ENCODE measurements at regions not wholly inside any gene's neighbourhood (a gene's known extent, or its start where the extent isn't known, plus 50 kb on each side); places are given as distances from the start of the nearest gene placed in this dataset.

- TF ChIP-seq CTCF (conservative IDR thresholded peaks at IDR 0.05; ENCODE audit: low read depth in 2 of 2): no peak
- TF ChIP-seq, protein P1, sequence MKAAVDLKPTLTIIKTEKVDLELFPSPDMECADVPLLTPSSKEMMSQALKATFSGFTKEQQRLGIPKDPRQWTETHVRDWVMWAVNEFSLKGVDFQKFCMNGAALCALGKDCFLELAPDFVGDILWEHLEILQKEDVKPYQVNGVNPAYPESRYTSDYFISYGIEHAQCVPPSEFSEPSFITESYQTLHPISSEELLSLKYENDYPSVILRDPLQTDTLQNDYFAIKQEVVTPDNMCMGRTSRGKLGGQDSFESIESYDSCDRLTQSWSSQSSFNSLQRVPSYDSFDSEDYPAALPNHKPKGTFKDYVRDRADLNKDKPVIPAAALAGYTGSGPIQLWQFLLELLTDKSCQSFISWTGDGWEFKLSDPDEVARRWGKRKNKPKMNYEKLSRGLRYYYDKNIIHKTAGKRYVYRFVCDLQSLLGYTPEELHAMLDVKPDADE (IDR thresholded peaks at IDR 0.05): no peak
- TF ChIP-seq NANOG (IDR thresholded peaks at IDR 0.05; ENCODE audit: borderline replicate concordance): no peak
- TF ChIP-seq ZNF114 (CRISPR knock-in tag; IDR thresholded peaks at IDR 0.05): no peak
Measured at GRCh38 chr2:14774436-14774968, 142.0 kb downstream of the LRATD1 start (continued).

GRCh38 chr2:14776216-14776615, 143.7 kb downstream of the LRATD1 start:
- no peak for ATAC-seq
- Histone ChIP-seq H3F3A (replicated peaks; ENCODE audit: low read depth) (no peaks in the 10 kb centered on the region), H3K4me2 (no peak overlapping the region), H3K79me2 (replicated peaks; ENCODE audit: insufficient read depth) (no peaks in the 10 kb centered on the region), H3K36me3 (ENCODE audit: insufficient read depth) (no peaks in the 10 kb centered on the region), H3K9me2 (ENCODE audit: insufficient read depth) (no peaks in the 10 kb centered on the region), H3K27me3 (ENCODE audit: insufficient read depth) (no peaks in the 10 kb centered on the region), H3K27ac (ENCODE audit: low read depth) (no peak overlapping the region), H3K4me3 (no peak overlapping the region), H3K4me1 (ENCODE audit: insufficient read depth) (no peaks in the 10 kb centered on the region), H4K20me1 (replicated peaks; ENCODE audit: insufficient read depth) (no peaks in the 10 kb centered on the region), H2AFZ (no peak overlapping the region)
- H3K4me3 Mint-ChIP-seq: no peak overlapping the region
- no peaks in the 10 kb centered on the region for H3K36me3 Mint-ChIP-seq (ENCODE audit: low read depth)
- no peak overlapping the region for H3K27ac Mint-ChIP-seq
- no peaks in the 10 kb centered on the region for H3K27me3 Mint-ChIP-seq (ENCODE audit: insufficient read depth, low read depth, poor library complexity)
- DNase-seq (ENCODE audit: low spot score): no peak
- H3K4me1 Mint-ChIP-seq: no peaks in the 10 kb centered on the region
- no peaks in the 10 kb centered on the region for H3K9me3 Mint-ChIP-seq
- no peak for TF ChIP-seq POLR2AphosphoS5 (IDR thresholded peaks at IDR 0.05; ENCODE audit: low read depth)
- TF ChIP-seq NANOG (IDR thresholded peaks at IDR 0.05; ENCODE audit: borderline replicate concordance): no peak
- TF ChIP-seq ZNF114 (CRISPR knock-in tag; IDR thresholded peaks at IDR 0.05): no peak
- TF ChIP-seq REST (IDR thresholded peaks at IDR 0.05; ENCODE audit: unreplicated experiment): no peak
- no peak for TF ChIP-seq ZNF331 (CRISPR knock-in tag; IDR thresholded peaks at IDR 0.05; ENCODE audit: low read depth)
- TF ChIP-seq, protein P1 (IDR thresholded peaks at IDR 0.05): no peak
- TF ChIP-seq EZH2phosphoT487 (IDR thresholded peaks at IDR 0.05; ENCODE audit: unreplicated experiment): no peak
- no peak for TF ChIP-seq STAT1 (IDR thresholded peaks at IDR 0.05; ENCODE audit: unreplicated experiment)
- TF ChIP-seq CTCF (conservative IDR thresholded peaks at IDR 0.05; ENCODE audit: low read depth in 2 of 2): no peak
- TF ChIP-seq JUNB (IDR thresholded peaks at IDR 0.05; ENCODE audit: unreplicated experiment): no peak
- TF ChIP-seq EZH2 (IDR thresholded peaks at IDR 0.05; ENCODE audit: low read depth, unreplicated experiment): no peak
- no peak for TF ChIP-seq CREB1 (CRISPR knock-in tag; IDR thresholded peaks at IDR 0.05; ENCODE audit: low read depth)

All from GM23338 (cell line).